ENCODE measurements at regions not wholly inside any gene's neighbourhood (a gene's known extent, or its start where the extent isn't known, plus 50 kb on each side); places are given as distances from the start of the nearest gene placed in this dataset.

DNA sequence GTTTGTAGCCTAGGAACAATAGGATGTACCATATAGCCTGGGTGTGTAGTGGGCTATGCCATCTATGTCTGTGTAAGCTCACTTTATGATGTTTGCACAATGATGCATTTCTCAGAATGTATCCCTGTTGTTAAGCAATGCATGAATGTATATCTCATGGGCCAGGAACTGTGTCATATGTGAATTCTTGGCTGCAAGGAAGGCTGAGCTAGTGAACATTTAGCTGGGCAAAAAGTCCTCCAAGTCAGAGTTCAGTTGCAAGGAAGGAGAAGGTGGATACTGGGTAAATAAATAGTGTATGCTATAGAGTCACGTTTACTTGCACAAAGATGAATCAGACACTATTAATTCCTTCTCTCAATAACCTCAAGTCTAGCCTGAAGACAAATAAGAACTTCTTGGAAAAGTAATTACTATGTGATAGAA is 136.1 kb downstream of the EHF start:
- Histone ChIP-seq H4K20me1 (replicated peaks in 1 of 2; ENCODE audit: control insufficient read depth in 1 of 2, insufficient read depth in 2 of 2, low read length in 2 of 2) (no peaks in the 10 kb centered on the region), H2BK20ac (ENCODE audit: low read length) (no peak overlapping the region), H2BK15ac (ENCODE audit: low read length) (no peak overlapping the region), H3K4me1 (replicated peaks in 1 of 4; ENCODE audit: control insufficient read depth in 3 of 4, insufficient read depth in 4 of 4, low read length in 3 of 4) (no peaks in the 10 kb centered on the region), H3K56ac (replicated peaks; ENCODE audit: insufficient read length, low read depth, low read length) (no peak overlapping the region), H3K79me2 (ENCODE audit: control insufficient read depth in 1 of 2, insufficient read depth in 2 of 2, low read length in 2 of 2) (no peaks in the 10 kb centered on the region), H4K91ac (replicated peaks; ENCODE audit: insufficient read length, low read length) (no peak overlapping the region), H3K4me2 (ENCODE audit: insufficient read depth in 1 of 2, low read depth in 2 of 2, low read length in 2 of 2) (no peak overlapping the region), H2BK120ac (replicated peaks; ENCODE audit: low read depth, low read length) (no peak overlapping the region), H3K4ac (replicated peaks; ENCODE audit: insufficient read length, low read depth, low read length) (no peak overlapping the region), H2AFZ (ENCODE audit: low read length) (no peak overlapping the region), H3K23ac (ENCODE audit: insufficient read length) (no peak overlapping the region), H3K36me3 (ENCODE audit: control insufficient read depth in 2 of 4, insufficient read depth in 4 of 4, low read length in 3 of 4) (peaks cover 0 to 28% (median 2%) of the 10 kb centered on the region in 4 experiments; a peak in 4 of 8 replicates), H4K5ac (ENCODE audit: insufficient read length, low read depth, low read length) (no peak overlapping the region), H2BK12ac (ENCODE audit: low read depth, low read length) (no peak overlapping the region), H3K4me3 (ENCODE audit: extremely low read depth in 1 of 4, insufficient read depth in 2 of 4, low read depth in 3 of 4, low read length in 4 of 4) (no peak overlapping the region), H3K14ac (ENCODE audit: insufficient read length) (no peak overlapping the region), H4K8ac (ENCODE audit: extremely low read depth, insufficient read depth, low read length) (no peak overlapping the region), H2AK5ac (ENCODE audit: low read depth, low read length) (no peak overlapping the region), H3K9ac (replicated peaks in 1 of 4; ENCODE audit: extremely low read depth in 1 of 4, low read depth in 3 of 4, low read length in 3 of 4) (no peak overlapping the region), H3K27ac (ENCODE audit: low read depth, low read length) (no peak overlapping the region), H3K9me3 (ENCODE audit: insufficient read depth in 2 of 2, low read depth in 1 of 2, low read length in 1 of 2) (no peaks in the 10 kb centered on the region), H2BK5ac (ENCODE audit: low read depth, low read length) (no peak overlapping the region), H3K18ac (ENCODE audit: extremely low read depth, low read length) (no peak overlapping the region), H3K27me3 (replicated peaks in 1 of 4; ENCODE audit: control insufficient read depth in 3 of 4, extremely low read depth in 1 of 4, insufficient read depth in 3 of 4, low read length in 3 of 4) (peaks cover 0 to 1% (median 0%) of the 10 kb centered on the region in 4 experiments; a peak in 1 of 7 replicates), H3K79me1 (ENCODE audit: low read depth, low read length) (no peaks in the 10 kb centered on the region), H3K23me2 (ENCODE audit: low read depth, low read length) (no peaks in the 10 kb centered on the region)
- FAIRE-seq = no peak
- WGBS, 2 experiments (ENCODE audit: extremely low coverage in 1 of 2, insufficient coverage in 1 of 2, insufficient read length in 1 of 2, insufficient replicate concordance in 2 of 2, low coverage in 1 of 2, low lambda C conversion rate in 2 of 2, missing lambda C conversion rate in 1 of 2) = 81% methylated on average over 1 of the region's 1 CpG; no CpG with 5 or more reads in 1 of the 2 experiments
- DNase-seq (ENCODE audit: low read depth in 1 of 2, low spot score in 2 of 2) = no peak
- CTCF ChIA-PET (ENCODE audit: partially characterized antibody) = no interaction called here
- TF ChIP-seq RXRA (IDR thresholded peaks at IDR 0.05; ENCODE audit: insufficient read depth, low read depth, low read length) = no peak
- TF ChIP-seq GABPA (IDR thresholded peaks at IDR 0.05; ENCODE audit: borderline replicate concordance, insufficient read depth, low read length) = no peak
- no peak for TF ChIP-seq SUZ12 (IDR thresholded peaks at IDR 0.05; ENCODE audit: low read length)
- TF ChIP-seq MAFK (IDR thresholded peaks at IDR 0.05; ENCODE audit: low read depth, low read length) = no peak
- TF ChIP-seq TAF1 (IDR thresholded peaks at IDR 0.05; ENCODE audit: low read depth, low read length) = no peak
- no peak for TF ChIP-seq PHF8 (conservative IDR thresholded peaks at IDR 0.05; ENCODE audit: low read depth, low read length)
- TF ChIP-seq SAP30 (IDR thresholded peaks at IDR 0.05; ENCODE audit: insufficient read depth, insufficient replicate concordance, low read length) = no peak
- no peak for TF ChIP-seq ZNF274 (IDR thresholded peaks at IDR 0.05; ENCODE audit: borderline replicate concordance, extremely low read depth, low read length)
- no peak for TF ChIP-seq CTBP2 (IDR thresholded peaks at IDR 0.05; ENCODE audit: borderline replicate concordance, insufficient read depth, insufficient read length, low read length)
- no peak for TF ChIP-seq KDM5A (IDR thresholded peaks at IDR 0.05; ENCODE audit: low read length)
- TF ChIP-seq ASH2L (IDR thresholded peaks at IDR 0.05; ENCODE audit: low read length) = no peak
- POLR2A ChIA-PET (ENCODE audit: partially characterized antibody) = no interaction called here

All from H1 (cell line).